Liver (tissue), 7 donors: ENCODE measurements at regions not wholly inside any gene's neighbourhood (a gene's known extent, or its start where the extent isn't known, plus 50 kb on each side); places are given as distances from the start of the nearest gene placed in this dataset.

Experiments used
- DNase-seq: peaks from one replicate; pipeline ENCODE4 v3.0.0-alpha.2; 2017; ENCODE audit warnings: low spot score
- H3K27ac ChIP-seq, 2 donors: one replicate each; pipeline ENCODE4 v1.7.0; 2013; ENCODE audit warnings: inconsistent platforms in 2 of 2, low read length in 2 of 2, control low read depth in 1 of 2, low read depth in 1 of 2, mild to moderate bottlenecking in 1 of 2
- H3K27me3 ChIP-seq, 4 donors: one replicate each; pipeline versions ENCODE4 v1.6.1 to v1.7.0; 2013; ENCODE audit warnings: low read length in 3 of 4, inconsistent platforms in 1 of 4, mild to moderate bottlenecking in 1 of 4, moderate library complexity in 1 of 4; ENCODE audit not compliant: control insufficient read depth in 4 of 4, insufficient read depth in 4 of 4
- H3K36me3 ChIP-seq, 4 donors: one replicate each; pipeline versions ENCODE4 v1.6.1 to v1.7.0; 2013; ENCODE audit warnings: low read length in 3 of 4, mild to moderate bottlenecking in 3 of 4, low read depth in 1 of 4, moderate library complexity in 1 of 4; ENCODE audit not compliant: control insufficient read depth in 4 of 4, insufficient read depth in 3 of 4
- H3K4me1 ChIP-seq, 4 donors: one replicate each; pipeline versions ENCODE4 v1.6.1 to v1.7.0; 2013; ENCODE audit warnings: low read length in 3 of 4, mild to moderate bottlenecking in 3 of 4, moderate library complexity in 1 of 4; ENCODE audit not compliant: control insufficient read depth in 4 of 4, insufficient read depth in 4 of 4
- H3K4me3 ChIP-seq, 3 donors: one replicate each; pipeline versions ENCODE4 v1.6.1 to v1.7.0; 2013; ENCODE audit warnings: low read length in 3 of 3, control low read depth in 1 of 3, low read depth in 1 of 3, mild to moderate bottlenecking in 1 of 3
- H3K9ac ChIP-seq, 2 donors: one replicate each; pipeline ENCODE4 v1.7.0; 2013; ENCODE audit warnings: low read length in 2 of 2, mild to moderate bottlenecking in 2 of 2, moderate library complexity in 2 of 2, control low read depth in 1 of 2, low read depth in 1 of 2
- H3K9me3 ChIP-seq, 4 donors: one replicate each; pipeline versions ENCODE4 v1.6.1 to v1.7.0; 2013; ENCODE audit warnings: low read length in 3 of 4; ENCODE audit not compliant: control insufficient read depth in 4 of 4
- EGR1 ChIP-seq, 2 donors: IDR thresholded peaks; 2 replicates each; pipeline ENCODE4 v1.6.1; 2016 to 2018; ENCODE audit warnings: antibody characterized with exemption in 2 of 2, low read depth in 2 of 2
- FOXA1 ChIP-seq: IDR thresholded peaks from 2 replicates; pipeline ENCODE4 v1.6.1; 2016; ENCODE audit warnings: antibody characterized with exemption
- FOXA2 ChIP-seq: IDR thresholded peaks from 2 replicates; pipeline ENCODE4 v1.6.1; 2016; ENCODE audit warnings: antibody characterized with exemption
- GABPA ChIP-seq, 2 donors: IDR thresholded peaks in 1 of 2; conservative IDR thresholded peaks in 1 of 2; 2 replicates each; pipeline ENCODE4 v1.6.1; 2016; ENCODE audit warnings: antibody characterized with exemption in 2 of 2, mild to moderate bottlenecking in 1 of 2, moderate library complexity in 1 of 2
- HNF4A ChIP-seq, 2 donors: conservative IDR thresholded peaks; 2 replicates each; pipeline ENCODE4 v1.6.1; 2016; ENCODE audit warnings: antibody characterized with exemption in 2 of 2, mild to moderate bottlenecking in 2 of 2
- HNF4G ChIP-seq: IDR thresholded peaks from 2 replicates; pipeline ENCODE4 v1.6.1; 2016; ENCODE audit warnings: antibody characterized with exemption
- JUND ChIP-seq, 2 donors: IDR thresholded peaks; 2 replicates each; pipeline ENCODE4 v1.6.1; 2016; ENCODE audit warnings: antibody characterized with exemption in 2 of 2
- NR2F2 ChIP-seq: IDR thresholded peaks from 2 replicates; pipeline ENCODE4 v1.6.1; 2016; ENCODE audit warnings: antibody characterized with exemption
- RAD21 ChIP-seq, 2 donors: IDR thresholded peaks; 2 replicates each; pipeline ENCODE4 v1.6.1; 2016; ENCODE audit warnings: antibody characterized with exemption in 2 of 2, mild to moderate bottlenecking in 2 of 2
- RXRA ChIP-seq, 2 donors: IDR thresholded peaks; 2 replicates each; pipeline ENCODE4 v1.6.1; 2017 to 2018; ENCODE audit warnings: antibody characterized with exemption in 2 of 2, mild to moderate bottlenecking in 1 of 2
- SP1 ChIP-seq: IDR thresholded peaks from 2 replicates; pipeline ENCODE4 v1.6.1; 2018; ENCODE audit warnings: antibody characterized with exemption, mild to moderate bottlenecking
- TAF1 ChIP-seq: conservative IDR thresholded peaks from 2 replicates; pipeline ENCODE4 v1.6.1; 2016; ENCODE audit warnings: antibody characterized with exemption, mild to moderate bottlenecking
- YY1 ChIP-seq: IDR thresholded peaks from 2 replicates; pipeline ENCODE4 v1.6.1; 2016; ENCODE audit warnings: antibody characterized with exemption, mild to moderate bottlenecking
- TF ChIP-seq, protein P1 (sequence below): fragments of 150-350 bp; IDR thresholded peaks from 2 replicates; pipeline ENCODE4 v1.5.1; 2017; ENCODE audit warnings: improper control_type of control experiment, low read depth, low read length; ENCODE audit not compliant: missing input control
- TF ChIP-seq, protein P2 (sequence below): IDR thresholded peaks from 2 replicates; pipeline ENCODE4 v1.6.1; 2016; ENCODE audit warnings: antibody characterized with exemption, mild to moderate bottlenecking
- TF ChIP-seq, protein P3 (sequence below): IDR thresholded peaks from 2 replicates; pipeline ENCODE4 v1.6.1; 2016; ENCODE audit warnings: antibody characterized with exemption
- TF ChIP-seq, protein P4 (sequence below): IDR thresholded peaks from 2 replicates; pipeline ENCODE4 v1.6.1; 2016; ENCODE audit warnings: antibody characterized with exemption
- TF ChIP-seq, protein P5 (sequence below): IDR thresholded peaks from 2 replicates; pipeline ENCODE4 v1.6.1; 2016; ENCODE audit warnings: antibody characterized with exemption
- donor health status: healthy.
- donor health status: healthy.
- donor health status: healthy.
- donor health status: healthy.

DNA sequence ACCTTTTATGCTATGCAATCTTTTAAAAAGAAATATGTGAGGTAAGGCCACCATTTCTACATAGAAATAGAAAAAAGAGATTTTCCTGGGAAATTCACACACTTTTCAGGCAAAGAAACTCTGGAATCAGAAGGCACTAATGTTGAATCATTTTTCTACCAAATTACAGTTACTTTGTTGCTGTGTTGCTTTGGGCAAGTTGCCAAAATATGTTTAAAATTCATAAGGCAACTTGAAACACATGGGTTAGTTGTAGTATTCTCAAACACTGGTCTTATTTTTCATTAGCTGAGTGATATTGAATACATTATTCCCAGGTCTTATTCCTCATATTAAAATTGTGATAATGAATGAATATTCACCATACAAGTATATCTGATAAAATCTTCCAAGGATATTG is 195.0 kb upstream of the SLITRK1 start:
- H3K9ac ChIP-seq = no peak overlapping the region
- no peak overlapping the region for H3K27ac ChIP-seq
- H3K36me3 ChIP-seq = no peaks in the 10 kb centered on the region
- no peaks in the 10 kb centered on the region for H3K27me3 ChIP-seq
- DNase-seq = no peak
- no peak overlapping the region for H3K4me3 ChIP-seq
- H3K9me3 ChIP-seq = no peaks in the 10 kb centered on the region
- TF ChIP-seq, protein P1, sequence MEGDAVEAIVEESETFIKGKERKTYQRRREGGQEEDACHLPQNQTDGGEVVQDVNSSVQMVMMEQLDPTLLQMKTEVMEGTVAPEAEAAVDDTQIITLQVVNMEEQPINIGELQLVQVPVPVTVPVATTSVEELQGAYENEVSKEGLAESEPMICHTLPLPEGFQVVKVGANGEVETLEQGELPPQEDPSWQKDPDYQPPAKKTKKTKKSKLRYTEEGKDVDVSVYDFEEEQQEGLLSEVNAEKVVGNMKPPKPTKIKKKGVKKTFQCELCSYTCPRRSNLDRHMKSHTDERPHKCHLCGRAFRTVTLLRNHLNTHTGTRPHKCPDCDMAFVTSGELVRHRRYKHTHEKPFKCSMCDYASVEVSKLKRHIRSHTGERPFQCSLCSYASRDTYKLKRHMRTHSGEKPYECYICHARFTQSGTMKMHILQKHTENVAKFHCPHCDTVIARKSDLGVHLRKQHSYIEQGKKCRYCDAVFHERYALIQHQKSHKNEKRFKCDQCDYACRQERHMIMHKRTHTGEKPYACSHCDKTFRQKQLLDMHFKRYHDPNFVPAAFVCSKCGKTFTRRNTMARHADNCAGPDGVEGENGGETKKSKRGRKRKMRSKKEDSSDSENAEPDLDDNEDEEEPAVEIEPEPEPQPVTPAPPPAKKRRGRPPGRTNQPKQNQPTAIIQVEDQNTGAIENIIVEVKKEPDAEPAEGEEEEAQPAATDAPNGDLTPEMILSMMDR = no peak
- no peak for TF ChIP-seq FOXA1
- TF ChIP-seq JUND (IDR thresholded peaks at IDR 0.05) = no peak
- no peak for TF ChIP-seq YY1
- TF ChIP-seq, protein P2, sequence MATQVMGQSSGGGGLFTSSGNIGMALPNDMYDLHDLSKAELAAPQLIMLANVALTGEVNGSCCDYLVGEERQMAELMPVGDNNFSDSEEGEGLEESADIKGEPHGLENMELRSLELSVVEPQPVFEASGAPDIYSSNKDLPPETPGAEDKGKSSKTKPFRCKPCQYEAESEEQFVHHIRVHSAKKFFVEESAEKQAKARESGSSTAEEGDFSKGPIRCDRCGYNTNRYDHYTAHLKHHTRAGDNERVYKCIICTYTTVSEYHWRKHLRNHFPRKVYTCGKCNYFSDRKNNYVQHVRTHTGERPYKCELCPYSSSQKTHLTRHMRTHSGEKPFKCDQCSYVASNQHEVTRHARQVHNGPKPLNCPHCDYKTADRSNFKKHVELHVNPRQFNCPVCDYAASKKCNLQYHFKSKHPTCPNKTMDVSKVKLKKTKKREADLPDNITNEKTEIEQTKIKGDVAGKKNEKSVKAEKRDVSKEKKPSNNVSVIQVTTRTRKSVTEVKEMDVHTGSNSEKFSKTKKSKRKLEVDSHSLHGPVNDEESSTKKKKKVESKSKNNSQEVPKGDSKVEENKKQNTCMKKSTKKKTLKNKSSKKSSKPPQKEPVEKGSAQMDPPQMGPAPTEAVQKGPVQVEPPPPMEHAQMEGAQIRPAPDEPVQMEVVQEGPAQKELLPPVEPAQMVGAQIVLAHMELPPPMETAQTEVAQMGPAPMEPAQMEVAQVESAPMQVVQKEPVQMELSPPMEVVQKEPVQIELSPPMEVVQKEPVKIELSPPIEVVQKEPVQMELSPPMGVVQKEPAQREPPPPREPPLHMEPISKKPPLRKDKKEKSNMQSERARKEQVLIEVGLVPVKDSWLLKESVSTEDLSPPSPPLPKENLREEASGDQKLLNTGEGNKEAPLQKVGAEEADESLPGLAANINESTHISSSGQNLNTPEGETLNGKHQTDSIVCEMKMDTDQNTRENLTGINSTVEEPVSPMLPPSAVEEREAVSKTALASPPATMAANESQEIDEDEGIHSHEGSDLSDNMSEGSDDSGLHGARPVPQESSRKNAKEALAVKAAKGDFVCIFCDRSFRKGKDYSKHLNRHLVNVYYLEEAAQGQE = no peak
- no peak for TF ChIP-seq FOXA2
- no peak for TF ChIP-seq SP1
- TF ChIP-seq, protein P3, sequence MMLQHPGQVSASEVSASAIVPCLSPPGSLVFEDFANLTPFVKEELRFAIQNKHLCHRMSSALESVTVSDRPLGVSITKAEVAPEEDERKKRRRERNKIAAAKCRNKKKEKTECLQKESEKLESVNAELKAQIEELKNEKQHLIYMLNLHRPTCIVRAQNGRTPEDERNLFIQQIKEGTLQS = no peak
- no peak for TF ChIP-seq HNF4A (conservative IDR thresholded peaks at IDR 0.05)
- TF ChIP-seq NR2F2 = no peak
- TF ChIP-seq, protein P4, sequence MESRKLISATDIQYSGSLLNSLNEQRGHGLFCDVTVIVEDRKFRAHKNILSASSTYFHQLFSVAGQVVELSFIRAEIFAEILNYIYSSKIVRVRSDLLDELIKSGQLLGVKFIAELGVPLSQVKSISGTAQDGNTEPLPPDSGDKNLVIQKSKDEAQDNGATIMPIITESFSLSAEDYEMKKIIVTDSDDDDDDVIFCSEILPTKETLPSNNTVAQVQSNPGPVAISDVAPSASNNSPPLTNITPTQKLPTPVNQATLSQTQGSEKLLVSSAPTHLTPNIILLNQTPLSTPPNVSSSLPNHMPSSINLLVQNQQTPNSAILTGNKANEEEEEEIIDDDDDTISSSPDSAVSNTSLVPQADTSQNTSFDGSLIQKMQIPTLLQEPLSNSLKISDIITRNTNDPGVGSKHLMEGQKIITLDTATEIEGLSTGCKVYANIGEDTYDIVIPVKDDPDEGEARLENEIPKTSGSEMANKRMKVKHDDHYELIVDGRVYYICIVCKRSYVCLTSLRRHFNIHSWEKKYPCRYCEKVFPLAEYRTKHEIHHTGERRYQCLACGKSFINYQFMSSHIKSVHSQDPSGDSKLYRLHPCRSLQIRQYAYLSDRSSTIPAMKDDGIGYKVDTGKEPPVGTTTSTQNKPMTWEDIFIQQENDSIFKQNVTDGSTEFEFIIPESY = no peak
- TF ChIP-seq TAF1 = no peak
- no peak for TF ChIP-seq HNF4G
- no peak for TF ChIP-seq GABPA (IDR thresholded peaks at IDR 0.05 in 1 of 2, conservative IDR thresholded peaks at IDR 0.05 in 1 of 2)
- TF ChIP-seq, protein P5, sequence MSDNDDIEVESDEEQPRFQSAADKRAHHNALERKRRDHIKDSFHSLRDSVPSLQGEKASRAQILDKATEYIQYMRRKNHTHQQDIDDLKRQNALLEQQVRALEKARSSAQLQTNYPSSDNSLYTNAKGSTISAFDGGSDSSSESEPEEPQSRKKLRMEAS = no peak
- no peak for TF ChIP-seq RXRA (IDR thresholded peaks at IDR 0.05)
- TF ChIP-seq RAD21 (IDR thresholded peaks at IDR 0.05) = no peak
- TF ChIP-seq EGR1 (IDR thresholded peaks at IDR 0.05; ENCODE audit: low read depth in 2 of 2) = no peak
- H3K4me1 ChIP-seq = no peaks in the 10 kb centered on the region
